H1 (cell line): ENCODE measurements at regions not wholly inside any gene's neighbourhood (a gene's known extent, or its start where the extent isn't known, plus 50 kb on each side); places are given as distances from the start of the nearest gene placed in this dataset.

Experiments used
- CTCF ChIA-PET: fragments of 300-600 bp; sonication (Branson Sonifier 250); formaldehyde crosslinking; loops from one replicate; lab custom pipeline; 2021; ENCODE audit not compliant: partially characterized antibody; lab: Charles Lee
- POLR2A ChIA-PET: fragments of 300-600 bp; sonication (Branson Sonifier 250); formaldehyde crosslinking; loops from one replicate; lab custom pipeline; 2021; ENCODE audit warnings: inconsistent platforms; ENCODE audit not compliant: partially characterized antibody; lab: Charles Lee
- DNase-seq, 2 experiments: peaks; one replicate each; pipeline versions ENCODE4 v3.0.0 to v3.0.0-alpha.2; 2010 to 2022; ENCODE audit warnings: low spot score in 2 of 2, low read depth in 1 of 2, mixed read lengths in 1 of 2
- FAIRE-seq: peaks from 2 replicates; lab custom pipeline; 2011; peaks lifted over from hg19 to GRCh38; lab: Jason Lieb, UNC
- H2AFZ ChIP-seq: 2 replicates; pipeline ENCODE4 v1.8.1; 2012; ENCODE audit warnings: low read length, inconsistent platforms
- H2AK5ac ChIP-seq: 2 replicates; pipeline ENCODE4 v1.6.1; 2013; ENCODE audit warnings: low read depth, low read length
- H2BK120ac ChIP-seq: replicated peaks from 2 replicates; pipeline ENCODE3; 2013; ENCODE audit warnings: low read depth, low read length, inconsistent platforms
- H2BK12ac ChIP-seq: 2 replicates; pipeline ENCODE4 v1.6.1; 2013; ENCODE audit warnings: low read depth, low read length
- H2BK15ac ChIP-seq: 2 replicates; pipeline ENCODE4 v1.6.1; 2013; ENCODE audit warnings: low read length
- H2BK20ac ChIP-seq: 2 replicates; pipeline ENCODE4 v1.6.1; 2013; ENCODE audit warnings: low read length
- H2BK5ac ChIP-seq: 2 replicates; pipeline ENCODE4 v1.6.1; 2013; ENCODE audit warnings: low read depth, low read length
- H3K14ac ChIP-seq: 2 replicates; pipeline ENCODE4 v1.6.1; 2013; ENCODE audit warnings: inconsistent platforms; ENCODE audit not compliant: insufficient read length
- H3K18ac ChIP-seq: 2 replicates; pipeline ENCODE4 v1.6.1; 2013; ENCODE audit warnings: low read length; ENCODE audit errors: extremely low read depth
- H3K23ac ChIP-seq: 2 replicates; pipeline ENCODE4 v1.6.1; 2013; ENCODE audit warnings: inconsistent platforms; ENCODE audit not compliant: insufficient read length
- H3K23me2 ChIP-seq: 2 replicates; pipeline ENCODE4 v1.6.1; 2013; ENCODE audit warnings: low read depth, low read length
- H3K27ac ChIP-seq: 2 replicates; pipeline ENCODE4 v1.6.1; 2011; ENCODE audit warnings: low read depth, low read length, inconsistent platforms
- H3K27me3 ChIP-seq, 4 experiments: replicated peaks in 1 of 4; 1 replicate in 1 of 4; 2 replicates in 3 of 4; pipeline versions ENCODE4 v1.6.1 to v1.8.1; 2011 to 2013; ENCODE audit warnings: low read length in 3 of 4, mild to moderate bottlenecking in 3 of 4, inconsistent platforms in 2 of 4, mixed read lengths in 2 of 4, moderate library complexity in 1 of 4; ENCODE audit not compliant: control insufficient read depth in 3 of 4, insufficient read depth in 3 of 4; ENCODE audit errors: extremely low read depth in 1 of 4
- H3K36me3 ChIP-seq, 4 experiments: 2 replicates each; pipeline versions ENCODE4 v1.6.1 to v1.8.1; 2011 to 2013; ENCODE audit warnings: mild to moderate bottlenecking in 4 of 4, low read length in 3 of 4, moderate library complexity in 2 of 4, control low read depth in 1 of 4, inconsistent platforms in 1 of 4; ENCODE audit not compliant: insufficient read depth in 4 of 4, control insufficient read depth in 2 of 4
- H3K4ac ChIP-seq: replicated peaks from 2 replicates; pipeline ENCODE3; 2013; ENCODE audit warnings: low read length, low read depth, mixed read lengths, inconsistent platforms; ENCODE audit not compliant: insufficient read length
- H3K4me1 ChIP-seq, 4 experiments: replicated peaks in 1 of 4; 1 replicate in 1 of 4; 2 replicates in 3 of 4; pipeline versions ENCODE4 v1.6.1 to v1.8.1; 2011 to 2013; ENCODE audit warnings: low read length in 3 of 4, inconsistent platforms in 2 of 4, mixed read lengths in 1 of 4; ENCODE audit not compliant: insufficient read depth in 4 of 4, control insufficient read depth in 3 of 4
- H3K4me2 ChIP-seq, 2 experiments: 2 replicates each; pipeline versions ENCODE4 v1.6.1 to v1.8.1; 2011 to 2013; ENCODE audit warnings: low read depth in 2 of 2, low read length in 2 of 2, control low read depth in 1 of 2, inconsistent platforms in 1 of 2, mild to moderate bottlenecking in 1 of 2; ENCODE audit not compliant: insufficient read depth in 1 of 2
- H3K4me3 ChIP-seq, 4 experiments: fragments of 200-600, 300-600 bp in 1 of 4; sonication (generic), shearing (Covaris generic), sonication (Bioruptor Twin) in 1 of 4; 2 replicates each; pipeline versions ENCODE4 v1.5.1 to v1.8.1; 2011 to 2016; ENCODE audit warnings: low read length in 4 of 4, low read depth in 3 of 4, control low read depth in 2 of 4, inconsistent platforms in 2 of 4, mild to moderate bottlenecking in 2 of 4, mixed read lengths in 1 of 4, moderate library complexity in 1 of 4; ENCODE audit not compliant: insufficient read depth in 2 of 4; ENCODE audit errors: extremely low read depth in 1 of 4
- H3K56ac ChIP-seq: replicated peaks from 2 replicates; pipeline ENCODE3; 2013; ENCODE audit warnings: low read depth, mild to moderate bottlenecking, mixed read lengths, low read length, inconsistent platforms; ENCODE audit not compliant: insufficient read length
- H3K79me1 ChIP-seq: 2 replicates; pipeline ENCODE4 v1.6.1; 2013; ENCODE audit warnings: low read depth, low read length, control low read depth
- H3K79me2 ChIP-seq, 2 experiments: 2 replicates each; pipeline versions ENCODE4 v1.6.1 to v1.8.1; 2012 to 2013; ENCODE audit warnings: low read length in 2 of 2, mild to moderate bottlenecking in 2 of 2, inconsistent platforms in 1 of 2; ENCODE audit not compliant: insufficient read depth in 2 of 2, control insufficient read depth in 1 of 2
- H3K9ac ChIP-seq, 4 experiments: replicated peaks in 1 of 4; 1 replicate in 1 of 4; 2 replicates in 3 of 4; pipeline versions ENCODE4 v1.6.1 to v1.8.1; 2011 to 2013; ENCODE audit warnings: low read depth in 3 of 4, low read length in 3 of 4, control low read depth in 2 of 4, mild to moderate bottlenecking in 2 of 4, moderate library complexity in 2 of 4, inconsistent platforms in 1 of 4; ENCODE audit errors: extremely low read depth in 1 of 4
- H3K9me3 ChIP-seq, 2 experiments: 2 replicates each; pipeline versions ENCODE4 v1.6.1 to v1.8.1; 2012 to 2013; ENCODE audit warnings: mild to moderate bottlenecking in 2 of 2, moderate library complexity in 2 of 2, control low read depth in 1 of 2, inconsistent platforms in 1 of 2, low read depth in 1 of 2, low read length in 1 of 2, mixed read lengths in 1 of 2; ENCODE audit not compliant: insufficient read depth in 2 of 2
- H4K20me1 ChIP-seq, 2 experiments: replicated peaks in 1 of 2; 2 replicates each; pipeline versions ENCODE3 to v1.8.1; 2011 to 2013; ENCODE audit warnings: inconsistent platforms in 2 of 2, low read length in 2 of 2, mild to moderate bottlenecking in 1 of 2; ENCODE audit not compliant: insufficient read depth in 2 of 2, control insufficient read depth in 1 of 2
- H4K5ac ChIP-seq: 2 replicates; pipeline ENCODE4 v1.6.1; 2013; ENCODE audit warnings: low read length, low read depth, mixed read lengths, inconsistent platforms; ENCODE audit not compliant: insufficient read length
- H4K8ac ChIP-seq: 2 replicates; pipeline ENCODE4 v1.8.0; 2013; ENCODE audit warnings: mild to moderate bottlenecking, moderate library complexity, low read length, inconsistent platforms; ENCODE audit not compliant: insufficient read depth; ENCODE audit errors: extremely low read depth
- H4K91ac ChIP-seq: replicated peaks from 2 replicates; pipeline ENCODE3; 2013; ENCODE audit warnings: low read length, mixed read lengths, inconsistent platforms; ENCODE audit not compliant: insufficient read length
- ASH2L ChIP-seq: fragments of 200-600, 300-600 bp; sonication (generic); IDR thresholded peaks from one replicate; pipeline ENCODE4 v1.7.1; 2017; ENCODE audit warnings: low read length
- CHD2 ChIP-seq: IDR thresholded peaks from 2 replicates; pipeline ENCODE4 v1.6.1; 2012; ENCODE audit warnings: low read length, improper control_type of control experiment
- E2F6 ChIP-seq: IDR thresholded peaks from 2 replicates; pipeline ENCODE4 v1.6.1; 2012; ENCODE audit warnings: inconsistent platforms
- EZH2 ChIP-seq: fragments of 200-600 bp; sonication (generic); IDR thresholded peaks from 2 replicates; pipeline ENCODE4 v1.7.1; 2012; ENCODE audit warnings: low read depth, mild to moderate bottlenecking, moderate library complexity, low read length, inconsistent platforms; ENCODE audit not compliant: severe bottlenecking
- GTF2F1 ChIP-seq: IDR thresholded peaks from 2 replicates; pipeline ENCODE4 v1.6.1; 2012; ENCODE audit warnings: low read depth, low read length, improper control_type of control experiment, borderline replicate concordance
- KDM4A ChIP-seq: IDR thresholded peaks from one replicate; pipeline ENCODE4 v1.7.1; 2012; ENCODE audit warnings: low read depth, mild to moderate bottlenecking, moderate library complexity, low read length, inconsistent platforms; ENCODE audit not compliant: severe bottlenecking
- NANOG ChIP-seq: IDR thresholded peaks from 2 replicates; pipeline ENCODE4 v1.6.1; 2011; ENCODE audit warnings: low read length, low read depth, mild to moderate bottlenecking, inconsistent platforms; ENCODE audit not compliant: insufficient read depth, poor library complexity, severe bottlenecking
- RAD21 ChIP-seq, 2 experiments: IDR thresholded peaks in 1 of 2; conservative IDR thresholded peaks in 1 of 2; 2 replicates each; pipeline ENCODE4 v1.6.1; 2011; ENCODE audit warnings: low read depth in 2 of 2, low read length in 2 of 2, improper control_type of control experiment in 1 of 2, inconsistent platforms in 1 of 2, mild to moderate bottlenecking in 1 of 2, moderate library complexity in 1 of 2
- RBBP5 ChIP-seq: IDR thresholded peaks from 2 replicates; pipeline ENCODE4 v1.7.1; 2012; ENCODE audit warnings: low read depth, mild to moderate bottlenecking, inconsistent platforms, low read length, moderate library complexity, borderline replicate concordance
- SIRT6 ChIP-seq: IDR thresholded peaks from one replicate; pipeline ENCODE4 v1.7.1; 2012; ENCODE audit warnings: low read length, inconsistent platforms
- SP4 ChIP-seq: IDR thresholded peaks from 2 replicates; pipeline ENCODE4 v1.6.1; 2012; ENCODE audit warnings: low read length, inconsistent platforms
- SRF ChIP-seq: IDR thresholded peaks from 2 replicates; pipeline ENCODE4 v1.6.1; 2011; ENCODE audit warnings: mild to moderate bottlenecking, low read depth, low read length, moderate library complexity
- WGBS, 2 experiments: shearing (Covaris generic) in 1 of 2; methylation state at CpG; one replicate each; pipeline versions ENCODE4 v1.1.6 to v1.1.7; 2013 to 2015; ENCODE audit warnings: low lambda C conversion rate in 2 of 2, mixed read lengths in 2 of 2, inconsistent platforms in 1 of 2, low coverage in 1 of 2, missing lambda C conversion rate in 1 of 2; ENCODE audit not compliant: insufficient replicate concordance in 2 of 2, insufficient coverage in 1 of 2, insufficient read length in 1 of 2; ENCODE audit errors: extremely low coverage in 1 of 2, missing lambda C conversion rate in 1 of 2; 5-methylcytosine and 5-hydroxymethylcytosine counted together

GRCh38 chr11:26851696-26852095, 129.8 kb upstream of the SLC5A12 start:
- H3K56ac ChIP-seq: no peak overlapping the region
- no peak overlapping the region for H2BK120ac ChIP-seq
- H2AK5ac ChIP-seq: no peak overlapping the region
- no peaks in the 10 kb centered on the region for H3K79me1 ChIP-seq
- H4K91ac ChIP-seq: no peak overlapping the region
- H3K14ac ChIP-seq: no peak overlapping the region
- no peak overlapping the region for H2BK12ac ChIP-seq
- H3K18ac ChIP-seq: no peak overlapping the region
- H3K27ac ChIP-seq: no peak overlapping the region
- no peaks in the 10 kb centered on the region for H3K27me3 ChIP-seq
- no peak overlapping the region for H4K8ac ChIP-seq
- no peak overlapping the region for H3K4me3 ChIP-seq
- H3K23ac ChIP-seq: no peak overlapping the region
- FAIRE-seq: no peak
- H3K79me2 ChIP-seq: no peaks in the 10 kb centered on the region
- H2BK5ac ChIP-seq: no peak overlapping the region
- ChIA-PET POLR2A (no interaction called here), CTCF (no interaction called here)
- no peaks in the 10 kb centered on the region for H3K4me1 ChIP-seq
- H3K4ac ChIP-seq: no peak overlapping the region
- no peaks in the 10 kb centered on the region for H4K20me1 ChIP-seq
- no peak overlapping the region for H2BK15ac ChIP-seq
- H4K5ac ChIP-seq: no peak overlapping the region
- no peak for DNase-seq
- no peak overlapping the region for H2BK20ac ChIP-seq
- no peak overlapping the region for H3K4me2 ChIP-seq
- no peaks in the 10 kb centered on the region for H3K36me3 ChIP-seq
- WGBS, 2 experiments: 88% methylated on average over 4 of the region's 4 CpGs; no CpG with 5 or more reads in 1 of the 2 experiments
- H2AFZ ChIP-seq: no peak overlapping the region
- no peaks in the 10 kb centered on the region; the same call in 1 of the 2 replicates for H3K23me2 ChIP-seq
- H3K9ac ChIP-seq: no peak overlapping the region
- H3K9me3 ChIP-seq: no peaks in the 10 kb centered on the region
- no peak for TF ChIP-seq SP4
- no peak for TF ChIP-seq GTF2F1
- no peak for TF ChIP-seq SIRT6
- no peak for TF ChIP-seq RBBP5
- TF ChIP-seq KDM4A: no peak
- TF ChIP-seq EZH2: no peak
- TF ChIP-seq SRF: no peak
- no peak for TF ChIP-seq CHD2
- no peak for TF ChIP-seq E2F6
- no peak for TF ChIP-seq ASH2L
- no peak for TF ChIP-seq NANOG
- no peak for TF ChIP-seq RAD21 (IDR thresholded peaks at IDR 0.05 in 1 of 2, conservative IDR thresholded peaks at IDR 0.05 in 1 of 2; ENCODE audit: low read depth in 2 of 2, low read length in 2 of 2)
